NAMALWA (cell line): ENCODE measurements at regions not wholly inside any gene's neighbourhood (a gene's known extent, or its start where the extent isn't known, plus 50 kb on each side); places are given as distances from the start of the nearest gene placed in this dataset.
"Not testable (repeated sequence)": the region's sequence is repeated elsewhere in the genome, so short reads cannot be mapped to it uniquely, and the experiment has no call there.

Experiments
- DNase-seq: peaks from one replicate; pipeline ENCODE4 v3.0.0-alpha.2; 2015; ENCODE audit warnings: low spot score

- no peak for DNase-seq
Observed at GRCh38 chr3:8424281-8424680, 77.3 kb upstream of the LMCD1 start.

- DNase-seq = no peak
Observed at GRCh38 chr3:8436661-8437287, 64.8 kb upstream of the LMCD1 start.

GRCh38 chr3:8438507-8439079, 63.0 kb upstream of the LMCD1 start:
- DNase-seq = no peak

GRCh38 chr3:8440142-8440541, 61.5 kb upstream of the LMCD1 start:
- not testable (repeated sequence) for DNase-seq

GRCh38 chr3:8441969-8442559, 59.6 kb upstream of the LMCD1 start:
- peak; percentile 36 for DNase-seq

GRCh38 chr3:8442993-8443650, 58.5 kb upstream of the LMCD1 start:
- no peak for DNase-seq

- DNase-seq = no peak
Observed at GRCh38 chr3:8443829-8444791, 57.5 kb upstream of the LMCD1 start.

GRCh38 chr3:8444883-8445282, 56.7 kb upstream of the LMCD1 start:
- no peak for DNase-seq

GRCh38 chr3:8445861-8446260, 55.8 kb upstream of the LMCD1 start:
- no peak for DNase-seq

- DNase-seq = no peak
Observed at GRCh38 chr3:8446845-8447244, 54.8 kb upstream of the LMCD1 start.

GRCh38 chr3:8450618-8451017, 51.0 kb upstream of the LMCD1 start:
- DNase-seq = no peak

GRCh38 chr3:8451696-8452095, 49.9 kb upstream of the LMCD1 start:
- DNase-seq = no peak
